ENCODE measurements at regions not wholly inside any gene's neighbourhood (a gene's known extent, or its start where the extent isn't known, plus 50 kb on each side); places are given as distances from the start of the nearest gene placed in this dataset.

GRCh38 chr13:65155861-65156260 lies 2074.3 kb downstream of the PCDH9 start:
- TF ChIP-seq GATA2 (IDR thresholded peaks at IDR 0.05; ENCODE audit: low read depth, low read length) (no peak), GATA3 (IDR thresholded peaks at IDR 0.05; ENCODE audit: low read depth, low read length) (no peak)
